Activated CD4-positive, alpha-beta memory T cell treated with anti-CD3 and anti-CD28 coated beads for 36 hours (primary cell): ENCODE measurements at regions not wholly inside any gene's neighbourhood (a gene's known extent, or its start where the extent isn't known, plus 50 kb on each side); places are given as distances from the start of the nearest gene placed in this dataset.

Source experiments
- CTCF ChIA-PET: fragments of 350-600 bp; sonication (Branson Sonifier 250); formaldehyde crosslinking; loops from one replicate; lab custom pipeline; 2021; ENCODE audit warnings: antibody characterized with exemption, inconsistent platforms; lab: Charles Lee
- POLR2A ChIA-PET: fragments of 350-600 bp; sonication (Branson Sonifier 250); formaldehyde crosslinking; loops from one replicate; lab custom pipeline; 2021; ENCODE audit warnings: antibody characterized with exemption; lab: Charles Lee
- DNase-seq: peaks from one replicate; pipeline ENCODE4 v3.0.0-alpha.2; 2020
- H3K27ac Mint-ChIP-seq: one replicate; pipeline ENCODE4 v1.8.0; 2021; ENCODE audit warnings: mixed read lengths
- H3K27me3 Mint-ChIP-seq: one replicate; pipeline ENCODE4 v1.8.0; 2021; ENCODE audit warnings: mixed read lengths
- H3K36me3 Mint-ChIP-seq: one replicate; pipeline ENCODE4 v1.8.0; 2021; ENCODE audit warnings: mixed read lengths
- H3K4me1 Mint-ChIP-seq: one replicate; pipeline ENCODE4 v1.8.0; 2021; ENCODE audit warnings: low read depth, mixed read lengths
- H3K4me3 Mint-ChIP-seq: one replicate; pipeline ENCODE4 v1.8.0; 2021; ENCODE audit warnings: mild to moderate bottlenecking, mixed read lengths
- H3K9me3 Mint-ChIP-seq: one replicate; pipeline ENCODE4 v1.8.0; 2021; ENCODE audit warnings: mixed read lengths
- intact Hi-C: fragments of 100-400 bp; cut with micrococcal nuclease; formaldehyde crosslinking; loops from one replicate; pipeline ENCODE4 v1.15.1; 2023

- H3K27ac Mint-ChIP-seq, result no peak overlapping the region
- H3K4me1 Mint-ChIP-seq, result no peaks in the 10 kb centered on the region
- intact Hi-C loops, result no loop called here
- H3K4me3 Mint-ChIP-seq, result no peak overlapping the region
- CTCF ChIA-PET, result no interaction called here
- peaks cover 15% of the 10 kb centered on the region for H3K9me3 Mint-ChIP-seq
- POLR2A ChIA-PET, result no interaction called here
- no peaks in the 10 kb centered on the region for H3K27me3 Mint-ChIP-seq
- no peak for DNase-seq
- H3K36me3 Mint-ChIP-seq, result no peaks in the 10 kb centered on the region
These were observed 1002.9 kb upstream of the SEL1L start for GRCh38 chr14:82536566-82536965.

GRCh38 chr14:82537831-82538230 lies 1004.2 kb upstream of the SEL1L start:
- no peak overlapping the region for H3K4me3 Mint-ChIP-seq
- POLR2A ChIA-PET, result no interaction called here

GRCh38 chr14:82546401-82546800 lies 1012.7 kb upstream of the SEL1L start:
- H3K4me1 Mint-ChIP-seq, result no peaks in the 10 kb centered on the region
- DNase-seq, result no peak
- no peaks in the 10 kb centered on the region for H3K36me3 Mint-ChIP-seq
- no peaks in the 10 kb centered on the region for H3K27me3 Mint-ChIP-seq
- peaks cover 23% of the 10 kb centered on the region for H3K9me3 Mint-ChIP-seq
- intact Hi-C loops, result no loop called here
- POLR2A ChIA-PET, result no interaction called here
- CTCF ChIA-PET, result no interaction called here
- no peak overlapping the region for H3K27ac Mint-ChIP-seq
- H3K4me3 Mint-ChIP-seq, result no peak overlapping the region

More at GRCh38 chr14:82537831-82538230, 1004.2 kb upstream of the SEL1L start:
- CTCF ChIA-PET, result no interaction called here
- Mint-ChIP-seq H3K36me3 (no peaks in the 10 kb centered on the region), H3K4me1 (no peaks in the 10 kb centered on the region), H3K27ac (no peak overlapping the region), H3K27me3 (no peaks in the 10 kb centered on the region), H3K9me3 (peaks cover 17% of the 10 kb centered on the region)
- DNase-seq, result no peak
- intact Hi-C loops, result no loop called here

- no peaks in the 10 kb centered on the region for H3K27me3 Mint-ChIP-seq
- H3K4me3 Mint-ChIP-seq, result no peak overlapping the region
- intact Hi-C loops, result no loop called here
- peaks cover 21% of the 10 kb centered on the region for H3K9me3 Mint-ChIP-seq
- POLR2A ChIA-PET, result no interaction called here
- no peak overlapping the region for H3K27ac Mint-ChIP-seq
- H3K36me3 Mint-ChIP-seq, result no peaks in the 10 kb centered on the region
- CTCF ChIA-PET, result no interaction called here
- DNase-seq, result no peak
- H3K4me1 Mint-ChIP-seq, result no peaks in the 10 kb centered on the region
These were observed 1015.8 kb upstream of the SEL1L start for GRCh38 chr14:82549306-82549990.

- Mint-ChIP-seq H3K4me3 (no peak overlapping the region), H3K27me3 (no peaks in the 10 kb centered on the region), H3K27ac (no peak overlapping the region), H3K4me1 (no peaks in the 10 kb centered on the region), H3K36me3 (no peaks in the 10 kb centered on the region), H3K9me3 (peaks cover 19% of the 10 kb centered on the region)
- POLR2A ChIA-PET, result no interaction called here
- CTCF ChIA-PET, result no interaction called here
- DNase-seq, result no peak
- intact Hi-C loops, result no loop called here
These were observed 1029.2 kb upstream of the SEL1L start for GRCh38 chr14:82562881-82563280.

- Mint-ChIP-seq H3K9me3 (peaks cover 25% of the 10 kb centered on the region), H3K27ac (no peak overlapping the region), H3K4me3 (no peak overlapping the region), H3K4me1 (no peaks in the 10 kb centered on the region), H3K36me3 (no peaks in the 10 kb centered on the region), H3K27me3 (no peaks in the 10 kb centered on the region)
- DNase-seq, result no peak
- ChIA-PET POLR2A (no interaction called here), CTCF (no interaction called here)
- intact Hi-C loops, result no loop called here
These were observed 1032.2 kb upstream of the SEL1L start for GRCh38 chr14:82565825-82566224.

- ChIA-PET CTCF (no interaction called here), POLR2A (no interaction called here)
- no peaks in the 10 kb centered on the region for H3K27me3 Mint-ChIP-seq
These were observed 1053.6 kb upstream of the SEL1L start for GRCh38 chr14:82587226-82587625.

GRCh38 chr14:82595466-82595865 lies 1061.8 kb upstream of the SEL1L start:
- Mint-ChIP-seq H3K4me3 (no peak overlapping the region), H3K9me3 (peaks cover 13% of the 10 kb centered on the region), H3K27ac (no peak overlapping the region), H3K27me3 (no peaks in the 10 kb centered on the region), H3K4me1 (no peaks in the 10 kb centered on the region), H3K36me3 (no peaks in the 10 kb centered on the region)
- intact Hi-C loops, result no loop called here
- DNase-seq, result no peak
- POLR2A ChIA-PET, result no interaction called here
- CTCF ChIA-PET, result no interaction called here

More at GRCh38 chr14:82587226-82587625, 1053.6 kb upstream of the SEL1L start:
- intact Hi-C loops, result no loop called here
- Mint-ChIP-seq H3K27ac (no peak overlapping the region), H3K9me3 (peaks cover 18% of the 10 kb centered on the region), H3K4me1 (no peaks in the 10 kb centered on the region), H3K4me3 (no peak overlapping the region), H3K36me3 (no peaks in the 10 kb centered on the region)
- no peak for DNase-seq

GRCh38 chr14:82602794-82603193 lies 1069.1 kb upstream of the SEL1L start:
- Mint-ChIP-seq H3K36me3 (no peaks in the 10 kb centered on the region), H3K27ac (no peak overlapping the region), H3K27me3 (no peaks in the 10 kb centered on the region), H3K4me3 (no peak overlapping the region), H3K4me1 (no peaks in the 10 kb centered on the region), H3K9me3 (peaks cover 5% of the 10 kb centered on the region)
- ChIA-PET CTCF (no interaction called here), POLR2A (no interaction called here)
- intact Hi-C loops, result no loop called here
- DNase-seq, result no peak

- Mint-ChIP-seq H3K4me3 (no peak overlapping the region), H3K9me3 (peaks cover 3% of the 10 kb centered on the region), H3K4me1 (no peaks in the 10 kb centered on the region), H3K27ac (no peak overlapping the region), H3K36me3 (no peaks in the 10 kb centered on the region), H3K27me3 (no peaks in the 10 kb centered on the region)
- intact Hi-C loops, result no loop called here
- CTCF ChIA-PET, result no interaction called here
- no peak for DNase-seq
- POLR2A ChIA-PET, result no interaction called here
These were observed 1071.2 kb upstream of the SEL1L start for GRCh38 chr14:82604819-82605218.

GRCh38 chr14:82621881-82622450 lies 1088.3 kb upstream of the SEL1L start:
- Mint-ChIP-seq H3K36me3 (no peaks in the 10 kb centered on the region), H3K4me3 (no peak overlapping the region), H3K27ac (no peak overlapping the region), H3K9me3 (peaks cover 22% of the 10 kb centered on the region), H3K27me3 (no peaks in the 10 kb centered on the region), H3K4me1 (no peaks in the 10 kb centered on the region)
- ChIA-PET POLR2A (no interaction called here), CTCF (no interaction called here)
- DNase-seq, result no peak
- intact Hi-C loops, result no loop called here

GRCh38 chr14:82626156-82627066 lies 1092.8 kb upstream of the SEL1L start:
- Mint-ChIP-seq H3K4me1 (no peaks in the 10 kb centered on the region), H3K9me3 (peaks cover 24% of the 10 kb centered on the region), H3K36me3 (no peaks in the 10 kb centered on the region), H3K4me3 (no peak overlapping the region), H3K27me3 (no peaks in the 10 kb centered on the region), H3K27ac (no peak overlapping the region)
- CTCF ChIA-PET, result no interaction called here
- intact Hi-C loops, result no loop called here
- DNase-seq, result no peak
- POLR2A ChIA-PET, result no interaction called here
